ENCODE measurements at regions not wholly inside any gene's neighbourhood (a gene's known extent, or its start where the extent isn't known, plus 50 kb on each side); places are given as distances from the start of the nearest gene placed in this dataset.

DNA sequence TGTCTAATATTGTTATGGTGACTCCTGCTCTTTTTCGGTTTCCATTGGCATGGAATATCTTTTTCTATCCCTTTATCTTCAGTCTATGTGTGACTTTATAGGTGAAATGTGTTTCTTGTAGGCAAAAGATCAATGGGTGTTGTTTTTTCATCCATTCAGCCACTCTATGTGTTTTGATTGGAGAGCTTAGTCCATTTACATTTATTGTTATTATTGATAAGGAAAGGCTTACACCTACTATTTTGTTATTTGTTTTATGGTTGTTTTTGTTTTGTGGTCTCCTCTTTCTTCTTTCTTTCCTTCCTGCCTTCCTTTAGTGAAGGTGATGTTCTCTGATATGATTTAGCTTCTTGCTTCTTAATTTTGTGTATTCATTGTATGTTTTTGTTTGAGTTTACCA, 414.3 kb downstream of the ADRA2A start:
- no peak for DNase-seq
- intact Hi-C loops (cut with DNase I) = no loop called here

GRCh38 chr10:111493024-111493625, 416.3 kb downstream of the ADRA2A start:
- DNase-seq = no peak
- intact Hi-C loops (cut with DNase I) = no loop called here

GRCh38 chr10:111498560-111498959, 421.7 kb downstream of the ADRA2A start:
- DNase-seq = no peak
- intact Hi-C loops (cut with DNase I) = no loop called here

DNA sequence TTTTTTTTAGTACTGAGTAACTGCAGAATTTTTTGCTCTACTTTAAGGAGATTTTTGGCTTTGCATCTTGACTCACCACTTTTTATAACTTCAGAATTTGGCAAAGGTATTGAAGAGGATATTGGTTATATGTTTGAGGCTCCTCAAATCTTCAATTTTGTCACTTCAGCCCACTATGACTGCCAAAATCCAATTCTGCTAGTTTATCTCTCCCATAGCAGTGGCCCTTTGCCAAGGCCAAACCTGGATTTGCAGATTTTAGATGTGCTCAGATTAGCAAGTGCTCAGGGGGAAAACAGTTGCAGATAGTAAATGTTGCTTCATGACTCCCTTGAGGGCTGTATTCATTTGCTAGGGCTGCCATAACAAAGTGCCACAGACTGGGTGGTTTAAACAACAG, 427.5 kb downstream of the ADRA2A start:
- intact Hi-C loops (cut with DNase I) = no loop called here
- peak in 3 of 10 donors; percentile 10 to 13 (median 10) for DNase-seq

GRCh38 chr10:111506266-111507034, 429.6 kb downstream of the ADRA2A start:
- no peak for DNase-seq
- intact Hi-C loops (cut with DNase I) = no loop called here

- DNase-seq = no peak
- intact Hi-C loops (cut with DNase I) = no loop called here
These were observed 434.9 kb downstream of the ADRA2A start for GRCh38 chr10:111511751-111512150.

DNA sequence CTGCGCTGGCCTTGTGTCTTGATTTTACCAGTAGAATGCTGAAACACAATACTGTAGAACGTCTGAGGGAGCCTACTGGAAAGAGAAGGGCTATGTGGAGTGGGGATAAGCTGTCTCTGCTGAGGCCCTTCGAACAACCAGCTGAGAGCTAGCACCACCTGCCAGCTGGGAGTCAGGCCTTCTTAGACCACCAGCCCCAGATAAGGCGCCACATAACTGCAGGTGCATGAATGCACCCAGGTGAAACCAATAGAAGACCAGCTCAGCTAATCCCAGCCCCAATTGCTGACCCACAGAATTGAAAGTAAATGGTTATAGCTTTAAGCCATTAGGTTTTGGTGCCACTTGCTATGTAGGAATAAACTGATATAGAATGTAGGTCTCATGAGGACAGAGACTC, 438.4 kb downstream of the ADRA2A start:
- DNase-seq = no peak
- intact Hi-C loops (cut with DNase I) = no loop called here

GRCh38 chr10:111515706-111516105, 438.9 kb downstream of the ADRA2A start:
- no peak for DNase-seq
- intact Hi-C loops (cut with DNase I) = no loop called here

DNA sequence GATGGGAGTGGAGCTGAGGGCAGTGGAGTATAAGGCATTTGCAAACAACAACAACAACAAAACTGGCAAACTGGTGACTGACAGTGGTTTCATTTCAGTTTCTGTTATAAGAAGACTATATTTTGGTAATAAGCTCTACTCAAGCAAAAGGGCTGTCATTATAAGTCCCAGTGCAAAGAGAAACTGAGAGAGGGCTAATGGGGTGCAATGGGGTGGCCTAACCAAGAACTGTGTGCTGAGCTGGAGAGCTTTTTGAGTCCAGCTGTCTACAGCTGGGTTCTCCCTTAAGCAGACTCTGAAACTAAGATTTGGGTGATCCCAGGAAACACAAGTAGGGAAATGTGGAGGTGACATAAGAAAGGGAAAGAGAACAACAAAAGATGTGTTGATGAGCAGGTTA, 439.3 kb downstream of the ADRA2A start:
- no peak for DNase-seq
- intact Hi-C loops (cut with DNase I) = no loop called here

DNA sequence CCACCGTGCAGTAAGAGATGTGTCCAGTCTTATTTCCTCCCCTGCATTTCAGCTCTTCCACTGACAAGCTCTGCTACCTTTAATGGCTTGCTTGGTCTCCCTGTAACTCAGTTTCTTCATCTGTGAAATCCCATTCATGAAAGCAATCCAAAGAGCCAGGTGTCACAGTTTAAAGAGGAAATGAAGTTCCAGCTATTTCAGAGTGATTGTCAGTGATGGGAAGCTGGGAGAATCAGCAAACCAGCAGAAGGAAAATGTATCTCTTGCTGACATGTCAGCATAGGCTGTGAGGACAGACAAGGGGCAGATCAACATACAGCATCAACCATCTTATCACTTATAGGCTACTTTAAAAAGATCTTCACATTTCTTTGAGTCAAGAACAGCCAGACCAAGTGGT, 445.3 kb downstream of the ADRA2A start:
- no peak for DNase-seq
- intact Hi-C loops (cut with DNase I) = no loop called here

DNA sequence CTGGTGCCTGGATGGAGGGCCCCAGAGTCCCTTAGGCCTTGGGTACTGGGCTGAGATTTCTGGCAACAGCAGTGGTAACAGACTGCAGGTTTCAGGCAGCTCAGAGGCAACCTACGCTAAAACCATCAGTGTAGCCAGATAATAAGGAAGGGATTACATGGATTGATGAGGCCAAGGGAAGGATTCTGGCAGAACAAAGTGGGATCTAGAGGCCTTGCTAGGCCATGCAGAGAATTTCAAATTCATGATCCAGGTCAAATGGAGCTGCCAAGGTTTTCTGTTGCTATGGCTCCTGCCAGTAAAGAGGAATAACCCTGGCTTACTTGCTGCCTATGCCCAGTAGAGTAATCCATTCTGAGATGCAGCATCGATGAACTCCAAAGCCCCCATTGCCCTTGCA, 445.7 kb downstream of the ADRA2A start:
- intact Hi-C loops (cut with DNase I) = no loop called here

DNA sequence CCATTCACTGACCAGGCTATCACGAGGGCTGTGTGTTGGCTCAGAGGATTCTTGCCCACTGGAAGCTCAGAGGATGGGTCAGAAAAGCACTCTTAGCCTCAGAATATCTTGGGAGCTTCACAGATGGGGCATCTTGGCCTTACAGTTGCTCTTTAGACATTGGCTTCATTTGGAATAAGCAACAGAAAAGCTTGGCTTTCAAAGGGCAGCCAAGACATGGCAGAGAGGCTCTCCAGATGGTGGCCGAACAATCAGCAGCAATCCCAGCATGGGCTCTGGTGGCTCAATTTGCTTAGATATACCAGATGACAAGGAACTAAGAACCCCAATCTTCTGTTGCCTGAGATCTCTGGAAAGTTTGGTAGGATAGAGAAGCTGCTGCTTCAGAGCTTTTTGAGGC, 446.2 kb downstream of the ADRA2A start:
- no peak for DNase-seq
- intact Hi-C loops (cut with DNase I) = no loop called here

More for the DNA sequence above, 445.7 kb downstream of the ADRA2A start:
- no peak for DNase-seq

- intact Hi-C loops (cut with DNase I) = no loop called here
- no peak for DNase-seq
These were observed 447.3 kb downstream of the ADRA2A start for GRCh38 chr10:111524134-111524533.

GRCh38 chr10:111525696-111526095, 448.9 kb downstream of the ADRA2A start:
- intact Hi-C loops (cut with DNase I) = no loop called here
- DNase-seq = no peak

- intact Hi-C loops (cut with DNase I) = no loop called here
- no peak for DNase-seq
These were observed 454.9 kb downstream of the ADRA2A start for GRCh38 chr10:111531690-111532089.

GRCh38 chr10:111532139-111532538, 455.3 kb downstream of the ADRA2A start:
- intact Hi-C loops (cut with DNase I) = no loop called here
- DNase-seq = no peak

DNA sequence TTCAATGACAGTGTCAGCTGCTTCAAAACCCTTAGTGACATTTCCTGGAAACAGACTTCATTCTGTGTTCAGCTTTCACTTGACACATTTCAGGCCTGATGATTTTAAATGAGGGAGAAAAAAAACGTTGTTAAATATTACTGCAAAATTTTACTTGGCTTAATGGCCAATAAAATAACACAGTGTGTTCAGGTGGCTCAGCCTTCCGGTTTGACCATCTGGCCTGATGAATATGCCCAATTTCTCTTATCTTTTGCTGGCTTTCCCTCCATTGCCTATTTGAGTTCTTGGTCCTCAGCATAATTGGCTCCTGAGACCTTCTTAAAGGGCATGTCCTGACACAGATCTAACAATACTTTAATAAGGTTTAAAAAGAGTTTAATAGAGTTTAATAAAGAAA, 462.4 kb downstream of the ADRA2A start:
- no peak for DNase-seq

GRCh38 chr10:111543854-111544253, 467.0 kb downstream of the ADRA2A start:
- DNase-seq = no peak
- intact Hi-C loops (cut with DNase I) = no loop called here

More for the DNA sequence above, 462.4 kb downstream of the ADRA2A start:
- intact Hi-C loops (cut with DNase I) = no loop called here

DNA sequence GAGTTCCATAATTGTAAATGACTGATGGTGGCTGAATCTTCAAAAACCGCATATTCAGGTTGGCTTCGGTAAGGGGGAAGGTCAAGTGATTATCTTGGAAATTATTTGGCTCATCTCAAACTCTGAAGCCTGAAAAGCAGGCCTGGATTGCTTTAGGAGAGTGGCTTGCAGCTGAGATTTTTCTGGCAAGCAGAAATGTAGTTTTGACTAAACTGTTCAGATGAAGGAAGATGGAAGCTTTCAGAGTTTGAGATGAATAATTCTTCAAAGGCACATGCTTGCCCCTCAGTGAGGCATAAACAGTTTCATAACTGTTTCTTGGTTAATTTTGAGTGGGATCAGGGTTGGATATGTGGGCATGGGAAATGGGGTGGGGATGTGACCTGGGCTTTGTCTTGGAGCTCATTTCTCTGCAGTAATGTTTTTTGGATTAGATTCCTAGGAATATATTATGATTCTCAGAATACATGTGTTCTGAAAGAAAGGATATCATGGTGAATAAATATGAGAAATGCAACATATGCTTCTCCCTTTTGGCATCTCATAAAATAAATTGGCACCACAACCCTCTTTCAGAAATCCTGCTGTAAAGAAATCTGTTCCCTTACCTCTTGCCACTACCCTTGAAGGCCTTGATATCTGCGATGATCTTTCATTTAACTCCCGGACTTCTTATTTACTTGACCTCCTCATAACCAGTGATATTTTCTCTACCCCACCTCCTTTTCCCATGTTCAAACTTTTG, 469.2 kb downstream of the ADRA2A start:
- DNase-seq = no peak
- intact Hi-C loops (cut with DNase I) = no loop called here

DNA sequence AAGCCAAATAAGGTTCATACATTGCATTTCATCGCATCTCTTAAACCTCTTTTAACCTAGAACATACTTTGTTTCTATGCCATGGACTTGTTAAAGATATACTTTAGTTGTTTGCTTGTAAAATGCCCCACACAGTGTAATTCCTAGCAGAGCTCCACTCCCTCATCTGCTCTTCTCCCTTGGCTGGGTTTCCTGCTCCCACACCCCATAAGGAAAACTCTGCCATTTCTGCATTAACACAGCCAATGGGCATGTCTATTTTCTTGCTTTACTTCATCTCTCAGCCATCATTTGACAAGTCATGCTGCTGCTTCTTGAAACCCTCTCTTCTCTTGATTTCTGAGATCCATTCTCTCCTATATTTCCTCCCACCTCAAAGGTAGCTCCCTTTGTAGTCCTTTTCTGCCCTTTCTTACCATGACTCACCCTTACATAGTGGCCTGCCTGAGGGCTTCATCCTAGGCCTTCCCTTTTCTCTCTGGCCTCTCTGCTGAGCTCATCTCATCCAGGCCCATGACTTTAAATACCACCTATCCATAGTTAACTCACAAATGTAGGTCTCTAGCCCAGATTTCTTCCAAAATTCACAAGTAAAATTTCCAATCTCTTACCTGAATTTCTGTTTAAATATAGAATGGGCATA, 471.4 kb downstream of the ADRA2A start:
- no peak for DNase-seq
- intact Hi-C loops (cut with DNase I) = no loop called here

- DNase-seq = no peak
- intact Hi-C loops (cut with DNase I) = no loop called here
These were observed 474.2 kb downstream of the ADRA2A start for GRCh38 chr10:111551001-111551400.

Data from posterior cingulate gyrus (tissue), 11 donors.